KOPT-K1 (cell line): ENCODE measurements at regions not wholly inside any gene's neighbourhood (a gene's known extent, or its start where the extent isn't known, plus 50 kb on each side); places are given as distances from the start of the nearest gene placed in this dataset.
"Not testable (repeated sequence)": the region's sequence is repeated elsewhere in the genome, so short reads cannot be mapped to it uniquely, and the experiment has no call there.

Experiments
- H3K27ac ChIP-seq: fragments of 200-600 bp; sonication (generic); 2 replicates; pipeline ENCODE4 v1.5.1; 2016; ENCODE audit warnings: antibody characterized with exemption, mild to moderate bottlenecking, low read depth, low read length; ENCODE audit not compliant: poor library complexity, severe bottlenecking
- H3K36me3 ChIP-seq: fragments of 200-600 bp; sonication (generic); 2 replicates; pipeline ENCODE4 v1.5.1; 2017; ENCODE audit warnings: antibody characterized with exemption, mild to moderate bottlenecking, low read length, moderate library complexity; ENCODE audit not compliant: insufficient read depth
- H3K9me3 ChIP-seq: fragments of 200-600 bp; sonication (generic); 2 replicates; pipeline ENCODE4 v1.5.1; 2017; ENCODE audit warnings: antibody characterized with exemption, low read length, mild to moderate bottlenecking; ENCODE audit not compliant: insufficient read depth, poor library complexity, severe bottlenecking

- Histone ChIP-seq H3K27ac (no peak overlapping the region), H3K9me3 (no peaks in the 10 kb centered on the region)
Measured at GRCh38 chr15:98547275-98547674, 101.1 kb upstream of the IGF1R start.

GRCh38 chr15:98547741-98548138 lies 100.6 kb upstream of the IGF1R start:
- Histone ChIP-seq H3K36me3 (no peaks in the 10 kb centered on the region), H3K9me3 (no peaks in the 10 kb centered on the region), H3K27ac (no peak overlapping the region)

More at GRCh38 chr15:98547275-98547674, 101.1 kb upstream of the IGF1R start:
- H3K36me3 ChIP-seq, result no peaks in the 10 kb centered on the region

GRCh38 chr15:98548139-98548971 lies 100.0 kb upstream of the IGF1R start:
- H3K27ac ChIP-seq, result no peak overlapping the region
- no peaks in the 10 kb centered on the region for H3K36me3 ChIP-seq
- no peaks in the 10 kb centered on the region for H3K9me3 ChIP-seq

- Histone ChIP-seq H3K27ac (no peak overlapping the region), H3K36me3 (no peaks in the 10 kb centered on the region), H3K9me3 (no peaks in the 10 kb centered on the region)
Measured at GRCh38 chr15:98549003-98549402, 99.3 kb upstream of the IGF1R start.

- Histone ChIP-seq H3K9me3 (no peaks in the 10 kb centered on the region), H3K27ac (no peak overlapping the region), H3K36me3 (no peaks in the 10 kb centered on the region)
Measured at GRCh38 chr15:98549741-98550140, 98.6 kb upstream of the IGF1R start.

GRCh38 chr15:98550363-98550762 lies 98.0 kb upstream of the IGF1R start:
- not testable (repeated sequence) for H3K36me3 ChIP-seq, H3K27ac ChIP-seq, H3K9me3 ChIP-seq

GRCh38 chr15:98551936-98552562 lies 96.3 kb upstream of the IGF1R start:
- no peak overlapping the region for H3K27ac ChIP-seq
- H3K9me3 ChIP-seq, result no peaks in the 10 kb centered on the region
- H3K36me3 ChIP-seq, result no peaks in the 10 kb centered on the region

- Histone ChIP-seq H3K9me3 (no peaks in the 10 kb centered on the region), H3K27ac (no peak overlapping the region), H3K36me3 (no peaks in the 10 kb centered on the region)
Measured at GRCh38 chr15:98554272-98555172, 93.8 kb upstream of the IGF1R start.

- Histone ChIP-seq H3K27ac (no peak overlapping the region), H3K9me3 (no peaks in the 10 kb centered on the region), H3K36me3 (no peaks in the 10 kb centered on the region)
Measured at GRCh38 chr15:98555173-98555515, 93.2 kb upstream of the IGF1R start.

- H3K27ac ChIP-seq, result no peak overlapping the region
- H3K9me3 ChIP-seq, result no peaks in the 10 kb centered on the region
- H3K36me3 ChIP-seq, result no peaks in the 10 kb centered on the region
Measured at GRCh38 chr15:98556321-98556720, 92.0 kb upstream of the IGF1R start.

GRCh38 chr15:98560338-98560737 lies 88.0 kb upstream of the IGF1R start:
- Histone ChIP-seq H3K9me3 (no peaks in the 10 kb centered on the region), H3K36me3 (no peaks in the 10 kb centered on the region), H3K27ac (no peak overlapping the region)

- no peaks in the 10 kb centered on the region for H3K9me3 ChIP-seq
- no peak overlapping the region for H3K27ac ChIP-seq
Measured at GRCh38 chr15:98561169-98561941, 87.0 kb upstream of the IGF1R start.

GRCh38 chr15:98562331-98562937 lies 85.9 kb upstream of the IGF1R start:
- H3K27ac ChIP-seq, result no peak overlapping the region
- no peaks in the 10 kb centered on the region for H3K36me3 ChIP-seq
- no peaks in the 10 kb centered on the region for H3K9me3 ChIP-seq

More at GRCh38 chr15:98561169-98561941, 87.0 kb upstream of the IGF1R start:
- H3K36me3 ChIP-seq, result no peaks in the 10 kb centered on the region

GRCh38 chr15:98565566-98565965 lies 82.8 kb upstream of the IGF1R start:
- Histone ChIP-seq H3K9me3 (no peaks in the 10 kb centered on the region), H3K27ac (no peak overlapping the region), H3K36me3 (no peaks in the 10 kb centered on the region)
